Endothelial cell of umbilical vein (primary cell): ENCODE measurements at regions not wholly inside any gene's neighbourhood (a gene's known extent, or its start where the extent isn't known, plus 50 kb on each side); places are given as distances from the start of the nearest gene placed in this dataset.

Source experiments
- BruUV-seq: library from RNA; stranded (reverse); fragments of 400-500 nt; replicated peaks from 2 replicates; lab custom pipeline; 2021; lab: Mats Ljungman, UMichigan
- CTCF ChIA-PET: fragments of 300-600, 350-600 bp; sonication (Branson Sonifier 250); formaldehyde crosslinking; loops from one replicate; lab custom pipeline; 2021; ENCODE audit warnings: antibody characterized with exemption, inconsistent platforms; lab: Charles Lee
- POLR2A ChIA-PET: fragments of 300-600, 350-600 bp; sonication (Branson Sonifier 250); formaldehyde crosslinking; loops from one replicate; lab custom pipeline; 2021; ENCODE audit warnings: antibody characterized with exemption, inconsistent platforms; lab: Charles Lee
- DNase-seq: peaks from one replicate; pipeline ENCODE4 v3.0.0-alpha.2; 2011; ENCODE audit warnings: low read depth, low spot score
- FAIRE-seq: peaks from 2 replicates; lab custom pipeline; 2011; peaks lifted over from hg19 to GRCh38; lab: Jason Lieb, UNC
- H2AFZ ChIP-seq: 2 replicates; pipeline ENCODE4 v1.6.0; 2012; ENCODE audit warnings: low read depth, low read length, control low read depth, inconsistent platforms
- H3K27ac ChIP-seq: 2 replicates; pipeline ENCODE4 v1.5.1; 2011; ENCODE audit warnings: low read depth, mild to moderate bottlenecking, control low read depth, low read length, moderate library complexity; ENCODE audit not compliant: insufficient read depth
- H3K27me3 ChIP-seq, 2 experiments: 2 replicates each; pipeline versions ENCODE4 v1.6.0 to v1.6.1; 2011; ENCODE audit warnings: low read length in 2 of 2, mixed read lengths in 1 of 2; ENCODE audit not compliant: control insufficient read depth in 2 of 2, insufficient read depth in 2 of 2
- H3K36me3 ChIP-seq, 2 experiments: 2 replicates in 1 of 2; 3 replicates in 1 of 2; pipeline ENCODE4 v1.5.1; 2011; ENCODE audit warnings: low read length in 2 of 2, mild to moderate bottlenecking in 1 of 2, moderate library complexity in 1 of 2; ENCODE audit not compliant: control insufficient read depth in 2 of 2, insufficient read depth in 2 of 2; ENCODE audit errors: extremely low read depth in 1 of 2
- H3K4me1 ChIP-seq: 3 replicates; pipeline ENCODE4 v1.5.1; 2011; ENCODE audit warnings: mild to moderate bottlenecking, low read length; ENCODE audit not compliant: control insufficient read depth, insufficient read depth; ENCODE audit errors: extremely low read depth
- H3K4me2 ChIP-seq: 2 replicates; pipeline ENCODE4 v1.6.1; 2011; ENCODE audit warnings: low read length, control low read depth, mixed read lengths; ENCODE audit not compliant: insufficient read depth
- H3K4me3 ChIP-seq, 3 experiments: fragments of 200-600 bp in 1 of 3; sonication (generic), shearing (Covaris generic) in 1 of 3; replicated peaks in 1 of 3; 2 replicates each; pipeline ENCODE4 v1.5.1; 2011 to 2016; ENCODE audit warnings: control low read depth in 3 of 3, low read length in 3 of 3, mild to moderate bottlenecking in 2 of 3, inconsistent platforms in 1 of 3, low read depth in 1 of 3, moderate library complexity in 1 of 3; ENCODE audit not compliant: insufficient read depth in 1 of 3
- H3K79me2 ChIP-seq: 2 replicates; pipeline ENCODE4 v1.6.0; 2012; ENCODE audit warnings: low read length, inconsistent platforms; ENCODE audit not compliant: control insufficient read depth, insufficient read depth
- H3K9ac ChIP-seq: replicated peaks from 2 replicates; pipeline ENCODE3; 2011; ENCODE audit warnings: low read length, control low read depth; ENCODE audit not compliant: insufficient read depth; ENCODE audit errors: extremely low read depth
- H3K9me1 ChIP-seq: replicated peaks from 3 replicates; pipeline ENCODE4 v1.6.0; 2011; ENCODE audit warnings: mild to moderate bottlenecking, low read length; ENCODE audit not compliant: control insufficient read depth, insufficient read depth; ENCODE audit errors: extremely low read depth
- H3K9me3 ChIP-seq: replicated peaks from 2 replicates; pipeline ENCODE4 v1.5.1; 2012; ENCODE audit warnings: low read length, inconsistent platforms; ENCODE audit not compliant: control insufficient read depth, insufficient read depth
- H4K20me1 ChIP-seq: replicated peaks from 2 replicates; pipeline ENCODE3; 2011; ENCODE audit warnings: mild to moderate bottlenecking, low read length; ENCODE audit not compliant: control insufficient read depth, insufficient read depth; ENCODE audit errors: extremely low read depth
- EZH2 ChIP-seq: IDR thresholded peaks from 2 replicates; pipeline ENCODE4 v1.6.1; 2012; ENCODE audit warnings: borderline replicate concordance, low read depth, mild to moderate bottlenecking, moderate library complexity, low read length, inconsistent platforms; ENCODE audit not compliant: severe bottlenecking
- FOS ChIP-seq: IDR thresholded peaks from 2 replicates; pipeline ENCODE4 v1.6.1; 2011; ENCODE audit warnings: mild to moderate bottlenecking, low read length, moderate library complexity, borderline replicate concordance; ENCODE audit not compliant: insufficient read depth
- GATA2 ChIP-seq: IDR thresholded peaks from 2 replicates; pipeline ENCODE4 v1.7.0; 2011; ENCODE audit warnings: low read depth, mild to moderate bottlenecking, moderate library complexity, mixed read lengths, low read length; ENCODE audit not compliant: insufficient read length, insufficient read depth
- JUN ChIP-seq: IDR thresholded peaks from 2 replicates; pipeline ENCODE4 v1.6.1; 2011; ENCODE audit warnings: borderline replicate concordance, low read depth; ENCODE audit not compliant: insufficient read length, insufficient read depth
- MYC ChIP-seq: IDR thresholded peaks from one replicate; pipeline ENCODE4 v1.6.1; 2011; ENCODE audit warnings: mild to moderate bottlenecking, low read depth, low read length
- POLR2A ChIP-seq: IDR thresholded peaks from 2 replicates; pipeline ENCODE4 v1.6.1; 2012; ENCODE audit warnings: low read depth, mild to moderate bottlenecking, control low read depth, low read length
- POLR2AphosphoS5 ChIP-seq: IDR thresholded peaks from 2 replicates; pipeline ENCODE4 v1.6.1; 2012; ENCODE audit warnings: low read depth, mild to moderate bottlenecking, control low read depth, low read length, moderate library complexity; ENCODE audit not compliant: insufficient read depth
- dilution Hi-C: fragments of 300-500 bp; cut with MboI; formaldehyde crosslinking; loops from one replicate; pipeline ENCODE4 v1.15.0; 2019; ENCODE audit warnings: low sequenced_read_pairs; ENCODE audit not compliant: extremely low pct_ligation_motif_present
- intact Hi-C: fragments of 100-400 bp; cut with micrococcal nuclease; formaldehyde crosslinking; loops from one replicate; pipeline ENCODE4 v1.10.0; 2022
- TF ChIP-seq, protein P1 (sequence below): IDR thresholded peaks from 2 replicates; pipeline ENCODE4 v1.6.1; 2011; ENCODE audit not compliant: insufficient read depth, insufficient read length
- TF ChIP-seq, protein P2 (sequence below), 2 donors: IDR thresholded peaks; 1 replicate in 1 of 2; 2 replicates in 1 of 2; pipeline ENCODE4 v1.5.1; 2011; ENCODE audit warnings: low read length in 2 of 2, mild to moderate bottlenecking in 2 of 2, moderate library complexity in 2 of 2, control low read depth in 1 of 2, inconsistent platforms in 1 of 2, low read depth in 1 of 2; ENCODE audit not compliant: insufficient read depth in 1 of 2; ENCODE audit errors: extremely low read depth in 1 of 2

DNA sequence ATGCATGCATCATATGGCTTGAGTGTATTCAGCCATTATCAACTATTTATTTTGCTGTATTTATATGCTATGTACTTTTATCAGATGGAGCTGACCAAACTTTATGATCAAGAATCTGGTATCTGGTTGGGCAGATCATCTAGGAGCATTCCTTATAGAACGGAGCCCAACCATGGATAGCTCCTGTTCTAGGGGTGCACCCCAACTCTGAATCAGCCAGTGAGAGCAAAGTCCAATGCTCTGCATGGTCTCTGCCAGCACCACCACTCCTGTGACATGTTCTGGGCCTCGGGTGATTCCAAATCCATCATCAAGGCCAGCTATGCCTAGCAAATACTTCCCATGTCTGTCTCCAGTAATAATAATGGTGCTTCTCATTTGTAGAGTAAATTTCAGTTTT, 517.5 kb downstream of the AGTPBP1 start:
- dilution Hi-C loops (no loop called here), intact Hi-C loops (loop anchor here (2.0 kb wide), 1 partner anchor 24 kb away; no protein-coding TSS in a partner anchor)
- Histone ChIP-seq H3K79me2 (no peaks in the 10 kb centered on the region), H3K36me3 (no peaks in the 10 kb centered on the region), H3K27ac (no peak overlapping the region), H3K4me3 (no peak overlapping the region), H3K9ac (no peak overlapping the region), H3K9me3 (no peaks in the 10 kb centered on the region), H4K20me1 (no peaks in the 10 kb centered on the region), H2AFZ (no peak overlapping the region), H3K4me1 (peaks cover 17% of the 10 kb centered on the region), H3K9me1 (no peaks in the 10 kb centered on the region), H3K27me3 (no peaks in the 10 kb centered on the region), H3K4me2 (peak overlapping the region; percentile 34)
- no TSS peak for BruUV-seq
- ChIA-PET POLR2A (interaction anchor here (1.0 kb wide), 1 partner anchor 11 kb away, joined by 5 read pairs; no protein-coding TSS in a partner anchor), CTCF (interaction anchor here (0.8 to 1.7 kb wide), 10 partner anchors 11 to 827 kb away, joined by 3 to 10 read pairs (median 4); no protein-coding TSS in a partner anchor)
- FAIRE-seq (no peak), DNase-seq (no peak)
- TF ChIP-seq POLR2A (no peak), EZH2 (no peak), POLR2AphosphoS5 (no peak), MYC (no peak), JUN (no peak), FOS (no peak), GATA2 (no peak)
- TF ChIP-seq, protein P1, sequence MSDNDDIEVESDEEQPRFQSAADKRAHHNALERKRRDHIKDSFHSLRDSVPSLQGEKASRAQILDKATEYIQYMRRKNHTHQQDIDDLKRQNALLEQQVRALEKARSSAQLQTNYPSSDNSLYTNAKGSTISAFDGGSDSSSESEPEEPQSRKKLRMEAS, result no peak
- TF ChIP-seq, protein P2, sequence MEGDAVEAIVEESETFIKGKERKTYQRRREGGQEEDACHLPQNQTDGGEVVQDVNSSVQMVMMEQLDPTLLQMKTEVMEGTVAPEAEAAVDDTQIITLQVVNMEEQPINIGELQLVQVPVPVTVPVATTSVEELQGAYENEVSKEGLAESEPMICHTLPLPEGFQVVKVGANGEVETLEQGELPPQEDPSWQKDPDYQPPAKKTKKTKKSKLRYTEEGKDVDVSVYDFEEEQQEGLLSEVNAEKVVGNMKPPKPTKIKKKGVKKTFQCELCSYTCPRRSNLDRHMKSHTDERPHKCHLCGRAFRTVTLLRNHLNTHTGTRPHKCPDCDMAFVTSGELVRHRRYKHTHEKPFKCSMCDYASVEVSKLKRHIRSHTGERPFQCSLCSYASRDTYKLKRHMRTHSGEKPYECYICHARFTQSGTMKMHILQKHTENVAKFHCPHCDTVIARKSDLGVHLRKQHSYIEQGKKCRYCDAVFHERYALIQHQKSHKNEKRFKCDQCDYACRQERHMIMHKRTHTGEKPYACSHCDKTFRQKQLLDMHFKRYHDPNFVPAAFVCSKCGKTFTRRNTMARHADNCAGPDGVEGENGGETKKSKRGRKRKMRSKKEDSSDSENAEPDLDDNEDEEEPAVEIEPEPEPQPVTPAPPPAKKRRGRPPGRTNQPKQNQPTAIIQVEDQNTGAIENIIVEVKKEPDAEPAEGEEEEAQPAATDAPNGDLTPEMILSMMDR (IDR thresholded peaks at IDR 0.05; ENCODE audit: extremely low read depth in 1 of 2, insufficient read depth in 1 of 2, low read depth in 1 of 2, low read length in 2 of 2), result no peak
